ENCODE measurements at regions not wholly inside any gene's neighbourhood (a gene's known extent, or its start where the extent isn't known, plus 50 kb on each side); places are given as distances from the start of the nearest gene placed in this dataset.

- DNase-seq (ENCODE audit: low read depth), result no peak
Measured at GRCh38 chr21:16751695-16752474, 761.0 kb upstream of the CXADR start.

- DNase-seq (ENCODE audit: low read depth), result no peak
Measured at GRCh38 chr21:16752475-16752857, 760.4 kb upstream of the CXADR start.

GRCh38 chr21:16755061-16755460 lies 757.8 kb upstream of the CXADR start:
- DNase-seq (ENCODE audit: low read depth), result no peak

GRCh38 chr21:16767201-16767600 lies 745.6 kb upstream of the CXADR start:
- DNase-seq (ENCODE audit: low read depth), result no peak

- no peak for DNase-seq (ENCODE audit: low read depth)
Measured at GRCh38 chr21:16768096-16768495, 744.7 kb upstream of the CXADR start.

- no peak for DNase-seq (ENCODE audit: low read depth)
Measured at GRCh38 chr21:16770266-16770665, 742.6 kb upstream of the CXADR start.

GRCh38 chr21:16773206-16773605 lies 739.6 kb upstream of the CXADR start:
- no peak for DNase-seq (ENCODE audit: low read depth)

GRCh38 chr21:16775076-16775475 lies 737.8 kb upstream of the CXADR start:
- no peak for DNase-seq (ENCODE audit: low read depth)

- no peak for DNase-seq (ENCODE audit: low read depth)
Measured at GRCh38 chr21:16777041-16777720, 735.7 kb upstream of the CXADR start.

- DNase-seq (ENCODE audit: low read depth), result no peak
Measured at GRCh38 chr21:16788584-16788983, 724.3 kb upstream of the CXADR start.

GRCh38 chr21:16789636-16790035 lies 723.2 kb upstream of the CXADR start:
- DNase-seq (ENCODE audit: low read depth), result no peak

- no peak for DNase-seq (ENCODE audit: low read depth)
Measured at GRCh38 chr21:16792101-16792500, 720.7 kb upstream of the CXADR start.

- no peak for DNase-seq (ENCODE audit: low read depth)
Measured at GRCh38 chr21:16794950-16795349, 717.9 kb upstream of the CXADR start.

- no peak for DNase-seq (ENCODE audit: low read depth)
Measured at GRCh38 chr21:16796776-16797175, 716.1 kb upstream of the CXADR start.

- no peak for DNase-seq (ENCODE audit: low read depth)
Measured at GRCh38 chr21:16797540-16797939, 715.3 kb upstream of the CXADR start.

GRCh38 chr21:16797966-16798365 lies 714.9 kb upstream of the CXADR start:
- DNase-seq (ENCODE audit: low read depth), result no peak

GRCh38 chr21:16800536-16801275 lies 712.1 kb upstream of the CXADR start:
- no peak for DNase-seq (ENCODE audit: low read depth)

GRCh38 chr21:16811011-16811410 lies 701.8 kb upstream of the CXADR start:
- no peak for DNase-seq (ENCODE audit: low read depth)

- DNase-seq (ENCODE audit: low read depth), result no peak
Measured at GRCh38 chr21:16811970-16812369, 700.9 kb upstream of the CXADR start.

- no peak for DNase-seq (ENCODE audit: low read depth)
Measured at GRCh38 chr21:16815243-16815642, 697.6 kb upstream of the CXADR start.

- DNase-seq (ENCODE audit: low read depth), result no peak
Measured at GRCh38 chr21:16821588-16821987, 691.3 kb upstream of the CXADR start.

- no peak for DNase-seq (ENCODE audit: low read depth)
Measured at GRCh38 chr21:16829532-16829931, 683.3 kb upstream of the CXADR start.

GRCh38 chr21:16832791-16833190 lies 680.1 kb upstream of the CXADR start:
- no peak for DNase-seq (ENCODE audit: low read depth)

Measured in stimulated activated CD8-positive, alpha-beta memory T cell treated with anti-CD3 and anti-CD28 coated beads, Interleukin-12 subunit alpha, Interleukin-12 subunit beta, amount 100 ng/mL, for 1 hour (primary cell).